Large intestine (tissue), 3 donors: ENCODE measurements at regions not wholly inside any gene's neighbourhood (a gene's known extent, or its start where the extent isn't known, plus 50 kb on each side); places are given as distances from the start of the nearest gene placed in this dataset.

Source experiments
- DNase-seq, 2 donors: peaks; one replicate each; pipeline versions ENCODE4 v3.0.0 to v3.0.0-alpha.2; 2013
- H3K27ac ChIP-seq: one replicate; pipeline ENCODE4 v1.5.1; 2013; ENCODE audit warnings: low read length
- H3K27me3 ChIP-seq: 2 replicates; pipeline ENCODE4 v1.6.1; 2013; ENCODE audit warnings: low read length; ENCODE audit not compliant: control insufficient read depth, insufficient read depth
- H3K36me3 ChIP-seq: 2 replicates; pipeline ENCODE4 v1.6.1; 2013; ENCODE audit warnings: low read length; ENCODE audit not compliant: control insufficient read depth, insufficient read depth
- H3K4me1 ChIP-seq: one replicate; pipeline ENCODE4 v1.6.1; 2013; ENCODE audit warnings: low read length; ENCODE audit not compliant: control insufficient read depth, insufficient read depth
- H3K4me3 ChIP-seq: one replicate; pipeline ENCODE4 v1.5.1; 2013; ENCODE audit warnings: low read length
- H3K9me3 ChIP-seq: one replicate; pipeline ENCODE4 v1.6.1; 2013; ENCODE audit warnings: mild to moderate bottlenecking, low read depth, low read length, moderate library complexity; ENCODE audit not compliant: control insufficient read depth
- WGBS: methylation state at CpG from one replicate; pipeline ENCODE4 v1.1.5; 2013; ENCODE audit warnings: low lambda C conversion rate; ENCODE audit not compliant: insufficient coverage; 5-methylcytosine and 5-hydroxymethylcytosine counted together

GRCh38 chr5:124162767-124163532 is 583.5 kb downstream of the ZNF608 start:
- Histone ChIP-seq H3K4me3 (no peak overlapping the region), H3K27me3 (no peaks in the 10 kb centered on the region), H3K36me3 (no peaks in the 10 kb centered on the region), H3K9me3 (no peaks in the 10 kb centered on the region), H3K4me1 (no peaks in the 10 kb centered on the region), H3K27ac (no peak overlapping the region)
- DNase-seq: peak in 1 of 2 donors; percentile 32
- WGBS: 8% methylated on average over 2 of the region's 8 CpGs

- no CpG with 5 or more reads among the region's 5 CpGs for WGBS
These were observed 585.2 kb downstream of the ZNF608 start for GRCh38 chr5:124161266-124161665.

GRCh38 chr5:124160265-124160664 is 586.2 kb downstream of the ZNF608 start:
- no peaks in the 10 kb centered on the region for H3K27me3 ChIP-seq
- WGBS: no CpG with 5 or more reads among the region's 2 CpGs
- H3K27ac ChIP-seq: no peak overlapping the region
- no peak for DNase-seq
- no peak overlapping the region for H3K4me3 ChIP-seq
- no peaks in the 10 kb centered on the region for H3K9me3 ChIP-seq
- H3K36me3 ChIP-seq: no peaks in the 10 kb centered on the region
- H3K4me1 ChIP-seq: no peaks in the 10 kb centered on the region

More at GRCh38 chr5:124161266-124161665, 585.2 kb downstream of the ZNF608 start:
- no peak overlapping the region for H3K4me3 ChIP-seq
- H3K4me1 ChIP-seq: no peaks in the 10 kb centered on the region
- no peaks in the 10 kb centered on the region for H3K27me3 ChIP-seq
- H3K9me3 ChIP-seq: no peaks in the 10 kb centered on the region
- no peak for DNase-seq
- H3K36me3 ChIP-seq: no peaks in the 10 kb centered on the region
- H3K27ac ChIP-seq: no peak overlapping the region

- DNase-seq: no peak
- 79% methylated on average over 2 of the region's 2 CpGs for WGBS
- no peak overlapping the region for H3K27ac ChIP-seq
These were observed 589.1 kb downstream of the ZNF608 start for GRCh38 chr5:124157320-124157719.

GRCh38 chr5:124156415-124156996 is 589.9 kb downstream of the ZNF608 start:
- no peak overlapping the region for H3K4me3 ChIP-seq
- no peak overlapping the region for H3K27ac ChIP-seq
- H3K4me1 ChIP-seq: no peaks in the 10 kb centered on the region
- WGBS: no CpG with 5 or more reads among the region's 4 CpGs
- H3K27me3 ChIP-seq: no peaks in the 10 kb centered on the region
- DNase-seq: peak in 1 of 2 donors; percentile 14
- no peaks in the 10 kb centered on the region for H3K9me3 ChIP-seq
- no peaks in the 10 kb centered on the region for H3K36me3 ChIP-seq

More at GRCh38 chr5:124157320-124157719, 589.1 kb downstream of the ZNF608 start:
- no peaks in the 10 kb centered on the region for H3K4me1 ChIP-seq
- no peaks in the 10 kb centered on the region for H3K27me3 ChIP-seq
- H3K36me3 ChIP-seq: no peaks in the 10 kb centered on the region
- H3K4me3 ChIP-seq: no peak overlapping the region
- H3K9me3 ChIP-seq: no peaks in the 10 kb centered on the region

GRCh38 chr5:124154714-124155113 is 591.7 kb downstream of the ZNF608 start:
- 90% methylated on average over 1 of the region's 1 CpG for WGBS
- Histone ChIP-seq H3K4me3 (no peak overlapping the region), H3K27ac (no peak overlapping the region), H3K36me3 (no peaks in the 10 kb centered on the region), H3K27me3 (no peaks in the 10 kb centered on the region), H3K9me3 (peaks cover 2% of the 10 kb centered on the region), H3K4me1 (no peaks in the 10 kb centered on the region)
- no peak for DNase-seq

- Histone ChIP-seq H3K27ac (no peak overlapping the region), H3K4me3 (no peak overlapping the region), H3K9me3 (peaks cover 2% of the 10 kb centered on the region), H3K4me1 (no peaks in the 10 kb centered on the region), H3K36me3 (no peaks in the 10 kb centered on the region), H3K27me3 (no peaks in the 10 kb centered on the region)
- no CpG with 5 or more reads among the region's 1 CpG for WGBS
- DNase-seq: no peak
These were observed 592.9 kb downstream of the ZNF608 start for GRCh38 chr5:124153588-124153987.

GRCh38 chr5:124148574-124148973 is 597.9 kb downstream of the ZNF608 start:
- H3K9me3 ChIP-seq: peaks cover 2% of the 10 kb centered on the region
- no peaks in the 10 kb centered on the region for H3K36me3 ChIP-seq
- no CpG with 5 or more reads among the region's 2 CpGs for WGBS
- no peak overlapping the region for H3K27ac ChIP-seq
- H3K4me3 ChIP-seq: no peak overlapping the region
- no peak for DNase-seq
- no peaks in the 10 kb centered on the region for H3K4me1 ChIP-seq
- no peaks in the 10 kb centered on the region for H3K27me3 ChIP-seq

GRCh38 chr5:124140060-124140459 is 606.4 kb downstream of the ZNF608 start:
- Histone ChIP-seq H3K4me3 (no peak overlapping the region), H3K27ac (no peak overlapping the region), H3K4me1 (no peaks in the 10 kb centered on the region), H3K9me3 (peaks cover 3% of the 10 kb centered on the region), H3K36me3 (no peaks in the 10 kb centered on the region), H3K27me3 (no peaks in the 10 kb centered on the region)
- no peak for DNase-seq

GRCh38 chr5:124139477-124139876 is 607.0 kb downstream of the ZNF608 start:
- no peaks in the 10 kb centered on the region for H3K4me1 ChIP-seq
- H3K27ac ChIP-seq: no peak overlapping the region
- no peaks in the 10 kb centered on the region for H3K27me3 ChIP-seq
- H3K36me3 ChIP-seq: no peaks in the 10 kb centered on the region
- H3K4me3 ChIP-seq: no peak overlapping the region
- H3K9me3 ChIP-seq: peaks cover 3% of the 10 kb centered on the region
- DNase-seq: no peak

GRCh38 chr5:124136609-124137008 is 609.8 kb downstream of the ZNF608 start:
- no peak for DNase-seq
- Histone ChIP-seq H3K36me3 (no peaks in the 10 kb centered on the region), H3K27ac (no peak overlapping the region), H3K4me1 (no peaks in the 10 kb centered on the region), H3K4me3 (no peak overlapping the region), H3K9me3 (no peaks in the 10 kb centered on the region), H3K27me3 (no peaks in the 10 kb centered on the region)
- no CpG with 5 or more reads among the region's 2 CpGs for WGBS
